Hindlimb muscle (tissue), 1 donor: ENCODE measurements at regions not wholly inside any gene's neighbourhood (a gene's known extent, or its start where the extent isn't known, plus 50 kb on each side); places are given as distances from the start of the nearest gene placed in this dataset.
"Not testable (repeated sequence)": the region's sequence is repeated elsewhere in the genome, so short reads cannot be mapped to it uniquely, and the experiment has no call there.

Source experiments
- DNase-seq: peaks from one replicate; pipeline ENCODE4 v3.0.0-alpha.2; 2013

DNA sequence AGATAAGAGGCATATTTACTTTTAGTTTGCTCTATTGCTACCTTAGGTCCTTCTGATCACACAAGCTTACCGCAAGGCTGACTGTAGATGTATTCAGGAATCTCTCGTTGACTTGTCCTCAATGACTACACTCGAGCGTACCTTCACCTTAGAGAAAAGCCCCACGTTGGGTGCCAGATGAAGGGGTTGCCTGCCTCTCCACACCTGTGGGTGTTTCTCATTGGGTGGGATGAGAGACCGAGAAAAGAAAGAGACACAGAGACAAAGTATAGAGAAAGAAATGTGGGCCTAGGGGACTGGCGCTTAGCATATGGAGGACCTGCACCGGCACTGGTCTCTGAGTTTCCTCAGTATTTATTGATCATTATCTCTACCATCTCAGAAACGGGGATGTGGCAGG lies 51.8 kb downstream of the ASCL4 start:
- DNase-seq, result no peak

DNA sequence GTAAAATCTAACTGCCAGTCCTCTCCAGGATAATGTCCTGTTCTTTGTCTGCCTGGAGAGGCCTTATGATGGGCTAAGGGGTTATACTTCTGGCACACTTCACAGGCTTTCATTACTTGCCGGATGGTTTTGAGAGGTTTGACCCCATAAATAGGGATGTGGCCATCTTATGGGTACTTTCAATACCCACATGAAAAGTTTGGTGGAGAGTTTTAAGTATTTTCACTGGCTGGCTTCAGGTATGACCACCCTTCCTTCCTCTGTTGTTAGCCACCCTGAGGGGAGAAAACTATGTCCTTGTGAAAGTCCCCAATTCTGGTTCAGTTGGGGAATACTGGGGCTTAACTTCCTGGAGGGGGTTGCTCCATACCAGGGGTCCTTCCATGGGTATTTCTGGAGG lies 54.8 kb downstream of the ASCL4 start:
- no peak for DNase-seq

DNA sequence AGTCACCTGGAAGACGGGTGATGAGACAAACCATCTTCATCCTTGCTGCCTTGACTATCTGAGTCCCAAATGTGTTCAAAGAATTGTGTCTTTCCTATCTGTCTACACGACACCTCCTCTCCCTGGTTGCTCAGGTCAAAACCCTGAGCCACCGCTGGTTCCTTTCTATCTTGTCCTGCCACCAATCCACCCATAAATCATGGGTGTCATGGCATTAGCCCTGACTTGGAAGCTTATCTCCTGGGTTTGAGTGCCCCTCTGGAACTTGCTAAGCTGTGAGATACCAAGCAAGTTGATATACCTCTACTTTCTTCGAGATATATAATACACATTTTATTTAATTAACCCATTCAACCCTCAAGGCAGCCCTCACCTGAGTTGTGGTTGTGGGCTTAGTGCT lies 57.9 kb downstream of the ASCL4 start:
- DNase-seq, result no peak

DNA sequence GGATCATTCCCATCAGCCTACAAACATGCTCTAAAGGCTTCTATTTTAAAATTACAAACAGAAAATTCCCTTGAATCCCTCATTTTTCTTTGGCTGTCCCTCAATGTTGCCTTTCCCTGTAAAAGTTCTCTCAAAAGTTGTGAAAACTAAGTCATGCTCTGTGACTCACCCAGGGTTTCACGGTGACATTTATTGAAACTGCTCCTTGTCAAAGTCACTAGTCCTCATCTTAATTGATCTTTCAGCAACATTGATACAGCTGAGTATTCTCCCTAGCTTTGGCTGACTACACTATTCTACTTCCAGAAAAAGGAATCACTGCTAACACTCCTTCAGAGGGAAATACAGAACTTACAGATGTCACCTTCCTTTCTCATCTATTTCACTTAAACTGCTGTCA lies 65.7 kb downstream of the ASCL4 start:
- no peak for DNase-seq

DNA sequence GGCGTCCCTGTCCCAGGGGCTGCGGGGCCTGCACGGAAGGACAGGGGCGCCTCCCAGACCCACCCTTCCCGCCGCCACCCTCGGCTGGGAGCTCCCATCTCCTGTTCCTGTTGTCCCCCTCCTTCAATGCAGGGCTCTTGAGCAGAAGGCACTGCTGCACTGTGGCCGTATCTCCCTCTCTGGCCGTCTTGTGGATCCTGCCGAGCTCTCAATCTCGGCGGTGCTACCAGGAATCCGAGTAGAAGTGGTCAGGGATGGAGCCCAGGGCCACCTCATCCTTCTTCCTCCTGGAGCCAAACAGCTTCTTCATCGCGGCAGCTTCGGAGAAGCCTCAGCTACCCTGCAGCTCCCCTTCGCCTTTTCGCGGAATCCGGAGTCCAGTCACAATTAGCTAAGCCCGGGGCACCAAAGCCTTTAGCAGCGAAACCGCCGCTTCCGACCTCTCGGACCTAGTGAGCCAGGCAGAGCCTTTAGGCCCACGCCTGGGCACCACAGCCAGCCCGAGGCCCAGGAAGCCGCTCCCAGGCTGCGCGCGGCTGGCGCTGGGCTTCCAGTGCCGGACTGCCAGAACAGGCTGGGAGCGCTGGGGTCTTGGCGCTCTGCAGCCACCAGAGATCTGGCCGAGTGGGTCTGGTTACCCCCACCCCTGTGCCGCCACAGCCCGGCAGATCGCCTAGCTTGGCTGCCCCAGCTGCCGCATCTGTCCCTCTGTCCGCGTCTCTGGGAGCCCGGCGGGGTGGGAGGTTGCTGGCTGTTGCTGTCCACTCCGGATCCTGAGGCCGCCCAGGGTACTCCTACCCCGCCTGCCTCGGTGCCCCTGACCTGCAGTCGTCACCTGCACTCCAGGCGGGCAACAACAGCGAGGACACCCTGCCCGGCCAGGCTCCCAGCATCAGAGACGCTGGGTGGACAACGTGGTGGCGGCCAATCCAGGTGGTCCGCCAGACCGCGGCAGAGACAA lies 69.1 kb downstream of the ASCL4 start:
- no peak for DNase-seq

DNA sequence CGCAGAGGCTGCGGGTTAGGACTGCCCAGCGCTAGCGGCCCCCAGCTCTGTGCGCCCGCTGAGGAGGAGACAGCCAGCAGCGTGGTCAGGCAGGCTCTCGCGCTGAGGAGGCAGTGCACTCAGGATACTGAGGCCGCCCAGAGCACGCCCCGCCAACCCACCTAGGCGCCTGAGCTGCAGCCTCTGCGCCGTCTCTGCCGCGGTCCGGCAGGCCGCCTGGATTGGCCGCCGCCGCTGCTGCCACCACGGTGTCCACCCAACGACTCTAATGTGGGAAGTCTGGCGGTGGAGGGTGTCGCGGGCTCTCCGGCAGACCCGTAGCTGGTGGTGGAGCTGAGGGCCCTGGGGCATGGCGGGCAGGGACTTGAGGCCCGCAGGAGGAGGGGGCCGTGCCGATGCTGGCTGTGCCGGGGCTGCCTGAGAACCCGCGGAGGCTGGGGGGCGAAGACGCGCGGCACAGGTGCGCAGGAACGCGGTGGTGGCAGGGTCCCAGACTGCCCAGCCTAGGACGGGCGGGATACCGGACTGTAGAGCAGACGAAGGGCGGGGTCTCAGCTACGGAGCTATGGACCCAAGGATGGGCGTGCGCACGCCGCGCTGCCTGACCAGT lies 69.9 kb downstream of the ASCL4 start:
- no peak for DNase-seq

DNA sequence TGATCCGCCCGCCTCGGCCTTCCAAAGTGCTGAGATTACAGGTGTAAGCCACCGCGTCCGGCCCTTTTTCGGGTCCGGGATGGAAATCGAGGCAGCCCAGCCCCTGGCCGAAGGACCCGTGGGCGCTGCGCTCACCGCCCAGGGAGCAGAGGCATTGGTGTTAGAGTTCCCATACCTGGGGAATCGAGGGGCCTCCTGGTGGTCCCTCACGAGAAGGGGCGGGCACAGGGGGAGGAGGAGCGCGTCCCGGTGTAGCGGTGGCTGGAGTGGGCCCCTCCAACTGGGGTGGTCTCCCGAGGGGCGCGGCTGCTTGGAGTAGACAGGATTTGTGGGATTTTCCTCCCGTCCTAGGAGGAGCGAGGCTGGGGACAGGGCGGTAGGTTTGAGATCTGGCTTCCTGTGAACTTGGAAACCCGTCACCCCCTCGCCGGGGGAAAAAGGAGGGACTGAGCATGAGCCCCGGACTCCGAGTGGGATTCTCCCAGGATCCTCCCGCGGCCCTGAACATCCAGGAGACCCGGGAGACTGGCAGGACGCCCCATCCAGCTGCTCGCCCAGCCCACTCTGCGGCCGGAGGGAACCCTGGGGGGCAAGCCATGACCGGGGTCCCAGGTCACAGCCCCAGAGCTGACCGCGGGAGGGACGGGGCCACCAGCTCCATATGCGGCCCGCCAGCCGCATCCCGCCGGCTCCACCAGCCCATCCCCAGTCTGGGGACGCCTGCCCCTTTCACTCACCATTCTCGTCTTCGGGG lies 70.9 kb downstream of the ASCL4 start:
- DNase-seq, result no peak

DNA sequence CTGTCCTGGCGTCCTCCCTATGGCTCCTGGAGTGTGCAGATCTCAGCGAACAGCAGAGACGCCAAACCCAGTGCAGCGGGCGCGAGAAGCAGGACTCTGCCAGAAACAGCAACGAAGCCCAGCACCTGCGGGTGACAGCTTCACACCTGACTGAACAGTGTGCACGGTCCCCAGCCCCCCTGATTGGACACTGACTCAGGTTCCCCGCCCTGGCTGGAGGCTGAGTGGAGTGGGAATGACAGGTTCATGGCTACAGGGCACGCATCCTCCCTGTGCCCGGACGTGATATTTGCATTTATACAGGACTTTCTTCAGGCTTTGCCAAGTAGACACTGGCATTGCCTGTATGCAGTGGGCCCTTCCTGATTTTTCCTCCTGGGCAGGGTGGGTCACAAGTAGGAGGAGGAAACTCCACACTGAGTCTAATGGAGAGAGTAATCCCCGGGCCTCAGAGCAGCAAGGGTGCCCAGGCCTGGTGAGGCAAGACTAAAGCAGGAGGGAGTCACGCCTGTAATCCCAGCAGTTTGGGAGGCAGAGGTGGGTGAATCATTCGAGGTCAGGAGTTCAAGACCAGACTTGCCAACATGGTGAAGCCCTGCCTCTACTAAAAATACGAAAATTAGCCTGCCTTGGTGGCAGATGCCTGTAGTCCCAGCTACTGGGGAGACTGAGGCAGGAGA lies 71.6 kb downstream of the ASCL4 start:
- no peak for DNase-seq

DNA sequence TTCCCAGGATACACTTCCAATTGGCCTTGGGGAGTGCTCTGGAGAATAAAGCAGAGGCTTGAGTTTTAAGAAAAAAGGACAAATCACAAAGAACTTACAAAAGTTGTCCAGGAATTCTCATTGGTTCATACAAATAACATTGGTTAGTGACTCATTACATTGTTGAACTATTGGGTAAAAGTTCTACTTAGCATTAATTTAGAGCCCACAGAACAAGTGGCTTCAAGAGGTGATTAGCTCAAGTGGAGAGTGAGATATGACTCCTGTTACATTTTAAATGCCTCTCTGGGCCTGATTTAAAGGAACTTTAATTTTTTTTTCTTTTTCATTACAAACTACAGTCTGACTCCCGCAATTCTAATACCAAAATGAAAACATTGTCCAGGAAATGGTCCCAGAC lies 72.9 kb downstream of the ASCL4 start:
- no peak for DNase-seq

DNA sequence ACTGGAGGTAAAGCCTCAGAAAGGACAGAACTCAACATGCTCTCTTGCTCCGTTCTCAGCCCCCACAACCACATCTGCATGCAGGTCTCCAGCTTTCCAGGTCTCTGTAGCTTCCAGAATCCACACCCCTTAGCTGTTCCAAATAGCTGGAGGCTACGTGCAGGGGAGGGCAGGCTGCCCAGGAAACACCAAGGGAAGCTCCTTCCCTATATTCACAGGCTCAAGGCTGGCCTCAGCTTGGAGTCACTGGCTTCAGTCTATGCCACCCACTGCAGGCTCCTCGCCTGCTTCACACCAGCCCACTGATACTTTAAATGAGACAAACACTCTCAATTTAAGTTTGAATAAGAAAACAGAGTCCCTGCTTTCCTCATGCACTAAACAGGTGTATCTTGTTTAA lies 73.3 kb downstream of the ASCL4 start:
- DNase-seq, result no peak

DNA sequence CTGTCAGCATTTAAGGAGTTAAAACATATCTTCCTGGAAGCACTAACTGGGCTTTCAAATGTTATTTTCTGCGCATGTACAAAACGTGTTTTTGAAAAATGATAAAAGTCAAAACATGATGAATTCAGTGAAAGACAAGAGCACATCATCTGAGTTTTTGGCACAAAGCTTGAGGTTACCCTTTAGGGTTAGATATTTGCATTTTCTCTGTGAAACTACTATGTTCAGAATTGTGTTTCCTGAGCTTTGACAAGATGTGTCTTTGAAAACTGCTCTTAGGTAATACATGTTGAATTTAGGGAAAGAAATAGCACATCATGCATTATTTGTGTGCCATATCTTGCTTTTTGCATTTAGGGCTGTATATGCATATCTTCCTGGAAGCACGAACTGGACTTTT lies 79.0 kb downstream of the ASCL4 start:
- DNase-seq, result no peak

DNA sequence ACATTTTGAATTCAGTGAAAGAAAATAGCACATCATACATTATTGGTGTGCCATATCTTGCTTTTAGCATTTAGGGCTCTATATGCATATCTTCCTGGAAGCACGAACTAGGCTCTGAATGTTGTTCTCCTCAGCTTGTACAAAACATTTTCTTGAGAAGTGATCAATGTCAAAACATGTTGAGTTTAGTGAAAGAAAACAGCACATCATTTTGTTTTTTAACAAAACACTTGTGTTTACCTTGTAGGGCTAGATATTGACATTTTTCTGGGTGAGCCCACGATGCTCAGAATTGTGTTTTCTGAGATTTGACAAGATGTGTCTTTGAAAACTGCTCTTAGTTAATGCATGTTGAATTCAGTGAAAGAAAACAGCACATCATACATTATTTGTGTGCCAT lies 81.0 kb downstream of the ASCL4 start:
- no peak for DNase-seq

DNA sequence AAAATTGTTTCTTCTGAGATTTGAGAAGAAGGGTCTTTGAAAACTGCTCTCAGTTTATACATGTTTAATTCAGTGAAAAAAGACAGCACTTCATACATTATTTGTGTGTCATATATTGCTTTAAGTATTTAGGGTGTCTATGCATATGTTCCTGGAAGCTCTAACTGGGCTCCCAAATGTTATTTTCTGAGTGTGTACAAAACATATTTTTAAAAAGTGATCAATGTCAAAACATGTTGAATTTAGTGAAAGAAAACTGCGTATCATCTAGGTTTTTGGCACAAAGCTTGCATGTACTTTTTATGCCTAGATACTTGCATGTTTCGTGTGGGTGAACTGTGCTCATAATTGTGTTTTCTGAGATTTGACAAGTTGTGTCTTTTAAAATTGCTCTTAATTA lies 81.6 kb downstream of the ASCL4 start:
- DNase-seq, result no peak

DNA sequence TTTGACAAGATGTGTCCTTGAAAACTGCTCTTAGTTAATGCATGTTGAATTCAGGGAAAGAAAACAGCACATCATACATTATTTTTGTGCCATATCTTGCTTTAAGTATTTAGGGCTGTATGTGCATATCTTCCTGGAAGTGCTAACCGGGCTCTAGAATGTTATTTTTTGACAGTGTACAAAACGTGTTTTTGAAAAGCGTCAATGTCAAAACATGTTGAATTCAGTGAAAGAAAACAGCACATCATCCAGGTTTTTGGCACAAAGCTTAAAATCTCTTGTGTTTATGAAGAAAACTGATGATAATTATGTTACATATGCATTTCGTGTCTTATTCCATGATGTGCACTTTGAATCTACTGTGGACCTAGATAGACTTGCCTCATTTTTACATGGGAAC lies 82.7 kb downstream of the ASCL4 start:
- no peak for DNase-seq

DNA sequence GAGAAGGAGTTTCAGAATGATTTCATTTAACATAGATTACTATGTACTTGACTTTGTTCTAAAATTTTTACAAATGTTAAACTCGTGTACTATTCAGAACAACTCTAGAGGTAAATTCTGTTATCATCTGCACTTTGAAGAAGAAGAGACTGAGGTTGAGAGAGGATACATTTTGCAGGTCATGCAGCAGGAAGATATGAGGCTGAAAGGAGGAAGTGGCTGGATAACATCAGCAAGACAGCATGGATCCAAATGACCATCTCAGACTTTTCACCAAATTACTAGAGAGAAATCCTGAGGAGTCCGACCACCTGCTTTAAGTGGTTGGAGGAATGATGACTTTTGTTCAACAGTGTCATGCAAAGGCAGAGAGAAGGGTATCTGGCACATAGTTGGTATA lies 84.9 kb downstream of the ASCL4 start:
- no peak for DNase-seq

DNA sequence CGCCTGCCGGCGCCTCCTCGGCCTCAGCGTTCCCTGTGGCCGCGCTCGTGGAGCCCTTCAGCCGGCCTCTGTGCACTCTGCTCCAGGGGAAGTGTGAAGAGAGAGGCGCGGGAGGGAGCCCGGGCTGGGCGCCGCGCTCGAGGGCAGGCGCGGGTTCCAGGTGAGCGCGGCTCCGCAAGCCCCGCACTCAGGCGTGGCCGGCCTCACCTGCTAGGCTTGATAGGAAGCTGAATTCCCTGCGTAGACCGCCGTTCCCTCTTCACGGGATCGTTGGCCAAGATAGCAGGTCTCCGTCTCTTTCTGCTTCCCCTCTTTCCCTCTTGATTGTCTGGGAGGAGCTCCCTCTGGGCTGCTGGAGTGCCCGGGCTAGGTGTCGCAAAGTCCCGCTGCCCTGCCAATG lies 89.7 kb downstream of the ASCL4 start:
- DNase-seq, result no peak

DNA sequence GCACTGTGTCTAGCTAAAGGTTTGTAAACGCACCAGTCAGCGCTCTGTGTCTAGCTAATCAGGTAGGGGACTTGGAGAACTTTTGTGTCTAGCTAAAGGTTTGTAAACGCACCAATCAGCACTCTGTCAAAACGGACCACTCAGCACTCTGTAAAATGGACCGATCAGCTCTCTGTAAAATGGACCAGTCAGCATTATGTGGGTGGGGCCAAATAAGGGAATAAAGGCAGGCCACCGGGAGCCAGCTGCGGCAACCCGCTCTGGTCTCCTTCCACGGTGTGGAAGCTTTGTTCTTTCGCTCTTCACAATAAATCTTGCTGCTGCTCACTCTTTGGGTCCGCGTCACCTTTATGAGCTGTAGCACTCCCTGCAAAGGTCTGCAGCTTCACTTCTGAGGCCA lies 90.2 kb downstream of the ASCL4 start:
- DNase-seq, result not testable (repeated sequence)

DNA sequence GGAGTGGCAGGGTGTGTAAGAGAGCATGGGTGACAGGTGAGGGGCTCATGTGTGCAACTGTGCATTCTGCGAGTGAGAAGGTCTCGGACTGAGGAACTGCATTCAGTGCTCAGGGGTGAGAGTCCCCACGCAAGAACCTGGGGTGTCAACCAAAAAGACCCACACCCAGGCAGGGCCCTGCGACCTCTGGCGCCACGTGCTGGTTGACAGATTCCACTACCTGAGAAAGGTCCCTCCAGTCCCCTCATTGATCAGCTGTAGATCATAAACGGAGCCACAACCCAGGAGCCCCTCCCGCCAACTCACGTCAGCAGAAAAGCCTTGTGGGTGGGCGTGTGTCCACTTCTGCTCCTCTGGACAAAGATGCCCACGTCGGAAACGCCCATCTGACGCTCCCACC lies 98.7 kb downstream of the ASCL4 start:
- DNase-seq, result no peak

DNA sequence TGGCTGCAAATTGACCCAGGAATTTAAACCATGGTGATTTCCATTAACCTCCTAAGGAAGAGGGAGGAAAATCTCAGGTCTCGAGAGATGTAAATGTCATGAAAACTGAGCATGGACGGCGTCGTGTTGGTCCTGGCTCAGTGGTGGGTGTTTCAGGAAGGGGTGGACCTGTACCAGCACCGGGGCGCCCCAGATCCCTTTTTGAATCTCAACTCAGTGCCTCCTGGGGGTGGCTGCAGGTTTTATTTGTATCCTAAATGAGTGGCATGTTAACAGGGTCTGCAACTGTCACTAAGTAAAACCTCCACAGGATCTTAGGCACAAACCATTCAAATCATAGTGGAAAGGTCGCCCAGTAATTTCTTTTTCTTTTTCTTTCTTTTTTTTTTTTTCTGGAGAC lies 101.3 kb downstream of the ASCL4 start:
- no peak for DNase-seq

DNA sequence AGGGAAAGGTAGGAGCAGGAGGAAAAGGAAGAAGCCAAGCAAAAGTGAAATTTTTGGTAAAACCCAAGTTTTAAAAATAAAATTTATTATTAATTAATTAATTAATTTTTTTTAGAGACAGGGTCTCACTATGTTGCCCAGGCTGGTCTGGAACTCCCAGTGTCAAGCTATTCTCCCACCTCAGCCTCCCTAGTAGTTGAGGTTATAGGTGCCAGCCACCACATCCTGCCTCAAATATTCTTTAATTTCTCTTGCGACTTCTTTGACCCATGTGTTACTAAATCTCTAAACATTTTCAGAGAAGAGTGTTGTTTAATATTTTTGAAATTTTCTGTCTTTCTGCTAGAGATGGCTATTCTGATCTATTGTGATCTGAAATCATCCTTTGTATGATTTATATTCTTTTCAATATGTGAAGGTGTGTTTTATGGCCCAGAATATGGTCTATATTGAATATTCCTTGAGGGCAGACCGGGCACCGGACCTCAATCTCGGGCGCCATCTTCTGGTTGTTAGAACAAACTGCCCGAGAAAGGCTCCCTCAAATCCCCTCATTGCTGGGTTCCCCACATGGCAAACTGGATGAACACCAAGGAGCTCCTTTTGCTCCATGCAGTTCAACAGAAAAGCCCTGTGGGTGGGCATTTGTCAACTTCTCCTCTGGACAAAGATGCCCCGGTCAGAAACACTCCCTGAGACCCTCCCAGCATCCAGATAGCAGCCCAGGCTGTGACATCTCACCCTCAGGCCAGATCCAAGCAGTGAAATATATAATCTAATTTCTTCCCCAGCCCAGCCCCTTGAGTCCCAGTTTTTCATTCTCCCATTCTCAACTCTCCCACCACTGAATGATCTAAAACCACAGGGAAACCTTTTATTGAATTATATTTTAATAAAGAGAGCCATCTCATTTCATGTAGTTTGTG lies 110.5 kb downstream of the ASCL4 start:
- DNase-seq, result peak; percentile 31

DNA sequence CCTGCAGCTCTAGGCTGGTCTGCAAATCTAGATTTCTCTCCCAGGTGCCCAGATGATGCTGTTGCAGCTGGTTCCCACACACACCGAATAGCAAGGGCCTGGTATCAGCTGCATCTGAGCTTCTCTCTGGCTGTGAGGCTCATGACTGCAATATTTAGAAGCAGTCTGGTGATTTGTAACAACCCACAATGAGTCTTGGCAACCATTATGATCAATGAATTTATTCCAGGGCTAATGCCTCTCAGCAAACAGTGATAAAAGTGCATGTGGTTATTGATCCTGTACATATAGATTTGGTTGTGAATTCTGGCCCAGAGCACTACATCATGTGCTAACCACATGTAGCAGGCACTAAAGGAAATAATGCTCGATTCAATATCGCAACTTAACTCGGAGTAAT lies 114.3 kb downstream of the ASCL4 start:
- DNase-seq, result no peak

DNA sequence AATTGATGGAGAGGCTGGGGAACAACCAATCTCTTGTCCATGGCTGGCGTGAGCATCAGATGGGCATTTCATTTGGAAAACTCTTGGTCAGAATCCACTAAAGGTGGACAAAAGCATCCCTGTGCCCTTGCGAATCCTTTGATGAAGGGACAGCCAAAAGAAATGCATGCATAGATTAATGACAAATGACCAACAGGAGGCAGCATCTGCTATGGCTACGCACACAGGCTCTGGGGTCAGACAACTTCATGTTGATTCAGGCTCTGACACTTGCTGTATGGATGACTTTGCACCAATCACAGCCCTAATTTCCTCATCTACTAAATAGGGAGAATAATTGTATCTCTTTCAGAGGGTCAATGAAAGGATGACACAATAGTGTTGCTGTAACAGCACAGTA lies 117.5 kb downstream of the ASCL4 start:
- DNase-seq, result no peak
